Epidermal melanocyte (primary cell): ENCODE measurements at regions not wholly inside any gene's neighbourhood (a gene's known extent, or its start where the extent isn't known, plus 50 kb on each side); places are given as distances from the start of the nearest gene placed in this dataset.

Source experiments
- DNase-seq: peaks from one replicate; pipeline ENCODE4 v3.0.0; 2011; ENCODE audit warnings: low spot score; ENCODE audit not compliant: insufficient read length

- DNase-seq: no peak
These were observed 330.9 kb upstream of the ZNF32 start for GRCh38 chr10:43979551-43979950.

GRCh38 chr10:43978936-43979335, 330.3 kb upstream of the ZNF32 start:
- DNase-seq: no peak

GRCh38 chr10:43978091-43978490, 329.4 kb upstream of the ZNF32 start:
- no peak for DNase-seq

GRCh38 chr10:43976292-43976691, 327.6 kb upstream of the ZNF32 start:
- no peak for DNase-seq

GRCh38 chr10:43973801-43974200, 325.1 kb upstream of the ZNF32 start:
- DNase-seq: no peak

GRCh38 chr10:43972976-43973647, 324.4 kb upstream of the ZNF32 start:
- no peak for DNase-seq

- DNase-seq: no peak
These were observed 323.3 kb upstream of the ZNF32 start for GRCh38 chr10:43971981-43972380.

GRCh38 chr10:43971306-43971705, 322.6 kb upstream of the ZNF32 start:
- DNase-seq: no peak

- no peak for DNase-seq
These were observed 322.0 kb upstream of the ZNF32 start for GRCh38 chr10:43970717-43971116.

- no peak for DNase-seq
These were observed 321.5 kb upstream of the ZNF32 start for GRCh38 chr10:43970018-43970698.

- no peak for DNase-seq
These were observed 320.8 kb upstream of the ZNF32 start for GRCh38 chr10:43969506-43969905.

GRCh38 chr10:43968961-43969360, 320.3 kb upstream of the ZNF32 start:
- DNase-seq: no peak

GRCh38 chr10:43968076-43968475, 319.4 kb upstream of the ZNF32 start:
- DNase-seq: no peak

- DNase-seq: no peak
These were observed 317.9 kb upstream of the ZNF32 start for GRCh38 chr10:43966571-43966965.

GRCh38 chr10:43965918-43966570, 317.4 kb upstream of the ZNF32 start:
- DNase-seq: no peak

GRCh38 chr10:43965033-43965917, 316.6 kb upstream of the ZNF32 start:
- DNase-seq: no peak

- no peak for DNase-seq
These were observed 315.8 kb upstream of the ZNF32 start for GRCh38 chr10:43964486-43964885.

GRCh38 chr10:43963793-43964425, 315.2 kb upstream of the ZNF32 start:
- no peak for DNase-seq

GRCh38 chr10:43963379-43963778, 314.7 kb upstream of the ZNF32 start:
- no peak for DNase-seq

GRCh38 chr10:43962346-43963191, 313.9 kb upstream of the ZNF32 start:
- no peak for DNase-seq
